AG04449 (cell line): ENCODE measurements at regions not wholly inside any gene's neighbourhood (a gene's known extent, or its start where the extent isn't known, plus 50 kb on each side); places are given as distances from the start of the nearest gene placed in this dataset.
"Not testable (repeated sequence)": the region's sequence is repeated elsewhere in the genome, so short reads cannot be mapped to it uniquely, and the experiment has no call there.

ENCODE experiments used
- CTCF ChIA-PET: fragments of 350-600 bp; formaldehyde crosslinking; extraction: SDS; loops from one replicate; lab custom pipeline; 2021; ENCODE audit warnings: antibody characterized with exemption; lab: Yijun Ruan, JAX
- POLR2A ChIA-PET: fragments of 400-600, 350-600 bp; formaldehyde crosslinking; extraction: SDS; loops from one replicate; lab custom pipeline; 2020; ENCODE audit warnings: antibody characterized with exemption, inconsistent platforms; lab: Yijun Ruan, JAX
- DNase-seq: peaks from one replicate; pipeline ENCODE4 v3.0.0-alpha.2; 2010; ENCODE audit warnings: low read depth, low spot score
- H3K4me3 ChIP-seq: 2 replicates; pipeline ENCODE4 v1.5.1; 2011; ENCODE audit warnings: low read depth, mild to moderate bottlenecking, control low read depth, low read length
- TF ChIP-seq, protein P1 (sequence below): IDR thresholded peaks from one replicate; pipeline ENCODE4 v1.5.1; 2011; ENCODE audit warnings: mild to moderate bottlenecking, moderate library complexity, low read length, control low read depth, inconsistent platforms; ENCODE audit not compliant: insufficient read depth; ENCODE audit errors: missing control alignments

DNA sequence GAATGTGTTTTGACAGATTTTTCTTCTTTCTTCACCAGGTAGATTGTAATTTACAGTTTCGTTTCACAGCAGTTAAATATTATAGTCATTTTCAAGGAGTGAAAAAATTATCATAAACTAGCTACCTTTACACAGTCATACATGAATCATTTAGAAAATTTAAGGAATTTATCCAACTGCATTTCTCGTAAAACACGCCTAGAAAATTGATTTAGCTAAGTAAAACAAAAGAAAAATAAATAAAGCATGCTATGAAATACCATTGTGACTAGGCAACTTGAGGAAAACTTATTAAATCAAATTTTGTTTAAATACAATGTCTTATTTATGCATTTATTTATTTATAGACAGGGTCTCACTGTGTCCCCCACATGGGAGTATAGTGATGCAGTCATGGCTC is 109.9 kb upstream of the EMB start:
- ChIA-PET CTCF (no interaction called here), POLR2A (interaction anchor here (0.6 kb wide), 1 partner anchor 117 kb away, joined by 3 read pairs; no protein-coding TSS in a partner anchor)
- H3K4me3 ChIP-seq, result no peak overlapping the region
- TF ChIP-seq, protein P1, sequence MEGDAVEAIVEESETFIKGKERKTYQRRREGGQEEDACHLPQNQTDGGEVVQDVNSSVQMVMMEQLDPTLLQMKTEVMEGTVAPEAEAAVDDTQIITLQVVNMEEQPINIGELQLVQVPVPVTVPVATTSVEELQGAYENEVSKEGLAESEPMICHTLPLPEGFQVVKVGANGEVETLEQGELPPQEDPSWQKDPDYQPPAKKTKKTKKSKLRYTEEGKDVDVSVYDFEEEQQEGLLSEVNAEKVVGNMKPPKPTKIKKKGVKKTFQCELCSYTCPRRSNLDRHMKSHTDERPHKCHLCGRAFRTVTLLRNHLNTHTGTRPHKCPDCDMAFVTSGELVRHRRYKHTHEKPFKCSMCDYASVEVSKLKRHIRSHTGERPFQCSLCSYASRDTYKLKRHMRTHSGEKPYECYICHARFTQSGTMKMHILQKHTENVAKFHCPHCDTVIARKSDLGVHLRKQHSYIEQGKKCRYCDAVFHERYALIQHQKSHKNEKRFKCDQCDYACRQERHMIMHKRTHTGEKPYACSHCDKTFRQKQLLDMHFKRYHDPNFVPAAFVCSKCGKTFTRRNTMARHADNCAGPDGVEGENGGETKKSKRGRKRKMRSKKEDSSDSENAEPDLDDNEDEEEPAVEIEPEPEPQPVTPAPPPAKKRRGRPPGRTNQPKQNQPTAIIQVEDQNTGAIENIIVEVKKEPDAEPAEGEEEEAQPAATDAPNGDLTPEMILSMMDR, result no peak
- no peak for DNase-seq

DNA sequence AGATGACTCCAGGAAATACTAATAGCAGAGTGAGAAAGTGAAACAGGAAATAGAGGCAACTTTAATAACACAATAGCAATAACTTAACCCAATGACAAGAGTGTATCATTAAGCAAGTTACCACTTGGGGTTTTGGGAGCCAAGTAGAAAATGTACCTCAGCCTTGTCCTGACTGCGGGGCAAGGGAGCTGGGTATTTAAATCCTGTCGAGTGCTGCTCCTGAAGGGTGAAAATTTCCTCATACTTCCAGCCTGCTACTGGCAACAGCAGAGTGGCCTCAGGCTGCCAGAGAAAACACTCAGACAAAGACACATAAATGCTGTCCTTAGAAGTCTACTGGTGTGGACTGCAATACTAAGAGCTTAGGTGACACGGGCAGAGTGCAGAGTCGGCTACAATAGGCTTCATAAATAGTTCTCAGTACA is 112.5 kb upstream of the EMB start:
- H3K4me3 ChIP-seq, result no peak overlapping the region
- DNase-seq, result no peak
- TF ChIP-seq, protein P1, result no peak
- CTCF ChIA-PET, result no interaction called here
- POLR2A ChIA-PET, result no interaction called here

GRCh38 chr5:50558640-50559039 is 107.8 kb upstream of the PARP8 start:
- POLR2A ChIA-PET, CTCF ChIA-PET, H3K4me3 ChIP-seq, DNase-seq: not testable (repeated sequence)

- POLR2A ChIA-PET, result no interaction called here
- CTCF ChIA-PET, result no interaction called here
- TF ChIP-seq, protein P1, result no peak
- DNase-seq, result no peak
- no peak overlapping the region for H3K4me3 ChIP-seq
Measured at GRCh38 chr5:50559955-50560354, 106.5 kb upstream of the PARP8 start.

DNA sequence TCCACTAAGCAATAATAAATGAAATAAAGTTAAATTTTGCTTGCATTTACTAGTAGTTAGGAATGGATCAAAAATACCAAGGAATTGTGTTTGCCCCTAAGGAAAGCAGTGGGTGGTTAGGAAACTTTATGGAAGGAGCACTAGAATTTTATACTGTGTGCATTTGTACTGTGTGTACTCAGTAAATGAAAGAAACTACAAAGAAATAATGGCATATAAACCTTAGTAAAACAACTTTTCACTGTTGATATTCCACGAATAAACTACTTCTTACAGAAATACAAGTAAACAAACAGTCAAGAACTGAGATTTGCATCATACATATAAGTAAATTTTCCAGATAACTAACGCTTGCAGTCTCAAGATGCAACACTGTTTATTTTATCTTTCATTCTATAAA is 103.7 kb upstream of the PARP8 start:
- ChIA-PET POLR2A (no interaction called here), CTCF (no interaction called here)
- no peak overlapping the region for H3K4me3 ChIP-seq
- TF ChIP-seq, protein P1, result no peak
- DNase-seq, result no peak

- H3K4me3 ChIP-seq, result no peak overlapping the region
- ChIA-PET CTCF (no interaction called here), POLR2A (no interaction called here)
- DNase-seq, result no peak
- TF ChIP-seq, protein P1, result no peak
Measured at GRCh38 chr5:50564079-50564478, 102.4 kb upstream of the PARP8 start.

DNA sequence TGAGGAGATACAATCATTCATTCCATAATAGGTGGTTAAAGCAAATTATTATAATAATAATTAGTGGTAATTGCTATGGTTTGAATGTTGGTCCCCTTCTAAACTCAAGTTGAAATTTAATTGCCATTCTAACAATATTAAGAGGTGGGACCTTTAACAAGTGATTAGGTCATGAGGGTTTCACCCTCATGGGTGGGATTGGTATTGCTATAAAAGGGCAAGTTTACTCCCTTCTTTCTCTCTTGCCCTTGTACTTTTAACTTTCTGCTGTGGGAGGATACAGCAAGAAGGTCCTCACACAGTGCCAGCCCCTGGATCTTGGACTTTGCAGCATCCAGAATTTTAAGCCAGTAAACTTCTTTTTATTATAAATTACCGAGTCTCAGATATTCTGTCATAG is 101.9 kb upstream of the PARP8 start:
- no peak overlapping the region for H3K4me3 ChIP-seq
- ChIA-PET CTCF (no interaction called here), POLR2A (no interaction called here)
- TF ChIP-seq, protein P1, result no peak
- no peak for DNase-seq
